ENCODE measurements at regions not wholly inside any gene's neighbourhood (a gene's known extent, or its start where the extent isn't known, plus 50 kb on each side); places are given as distances from the start of the nearest gene placed in this dataset.
A peak's percentile ranks its signal among the peaks of the same experiment; 100 is the strongest.

- no peak for TF ChIP-seq ZNF274 (IDR thresholded peaks at IDR 0.05; ENCODE audit: low read depth, low read length)
- H3K4me3 ChIP-seq (ENCODE audit: low read length): no peak overlapping the region
Measured at GRCh38 chr2:102078773-102079172, 63.8 kb upstream of the IL1R1 start.

- H3K4me3 ChIP-seq (ENCODE audit: low read length): no peak overlapping the region
- no peak for TF ChIP-seq ZNF274 (IDR thresholded peaks at IDR 0.05; ENCODE audit: low read depth, low read length)
Measured at GRCh38 chr2:102080451-102081242, 61.9 kb upstream of the IL1R1 start.

GRCh38 chr2:102081243-102081522 lies 61.4 kb upstream of the IL1R1 start:
- H3K4me3 ChIP-seq (ENCODE audit: low read length): no peak overlapping the region
- TF ChIP-seq ZNF274 (IDR thresholded peaks at IDR 0.05; ENCODE audit: low read depth, low read length): no peak

- no peak overlapping the region for H3K4me3 ChIP-seq (ENCODE audit: low read length)
Measured at GRCh38 chr2:102081606-102082005, 60.9 kb upstream of the IL1R1 start.

GRCh38 chr2:102082571-102083392 lies 59.8 kb upstream of the IL1R1 start:
- H3K4me3 ChIP-seq (ENCODE audit: low read length): peak overlapping the region; percentile 16; the same call in 1 of the 2 replicates
- TF ChIP-seq ZNF274 (IDR thresholded peaks at IDR 0.05; ENCODE audit: low read depth, low read length): no peak

More at GRCh38 chr2:102081606-102082005, 60.9 kb upstream of the IL1R1 start:
- TF ChIP-seq ZNF274 (IDR thresholded peaks at IDR 0.05; ENCODE audit: low read depth, low read length): no peak

GRCh38 chr2:102083393-102083703 lies 59.2 kb upstream of the IL1R1 start:
- no peak for TF ChIP-seq ZNF274 (IDR thresholded peaks at IDR 0.05; ENCODE audit: low read depth, low read length)

GRCh38 chr2:102084651-102085050 lies 57.9 kb upstream of the IL1R1 start:
- no peak overlapping the region for H3K4me3 ChIP-seq (ENCODE audit: low read length)
- TF ChIP-seq ZNF274 (IDR thresholded peaks at IDR 0.05; ENCODE audit: low read depth, low read length): no peak

More at GRCh38 chr2:102083393-102083703, 59.2 kb upstream of the IL1R1 start:
- no peak overlapping the region for H3K4me3 ChIP-seq (ENCODE audit: low read length)

- no peak overlapping the region for H3K4me3 ChIP-seq (ENCODE audit: low read length)
- no peak for TF ChIP-seq ZNF274 (IDR thresholded peaks at IDR 0.05; ENCODE audit: low read depth, low read length)
Measured at GRCh38 chr2:102085238-102085637, 57.3 kb upstream of the IL1R1 start.

- H3K4me3 ChIP-seq (ENCODE audit: low read length): no peak overlapping the region; the same call in 1 of the 2 replicates
- no peak for TF ChIP-seq ZNF274 (IDR thresholded peaks at IDR 0.05; ENCODE audit: low read depth, low read length)
Measured at GRCh38 chr2:102086150-102086872, 56.2 kb upstream of the IL1R1 start.

GRCh38 chr2:102091121-102091520 lies 51.4 kb upstream of the IL1R1 start:
- H3K4me3 ChIP-seq (ENCODE audit: low read length): no peak overlapping the region
- TF ChIP-seq ZNF274 (IDR thresholded peaks at IDR 0.05; ENCODE audit: low read depth, low read length): no peak

- H3K4me3 ChIP-seq (ENCODE audit: low read length): no peak overlapping the region
- no peak for TF ChIP-seq ZNF274 (IDR thresholded peaks at IDR 0.05; ENCODE audit: low read depth, low read length)
Measured at GRCh38 chr2:102091908-102092307, 50.6 kb upstream of the IL1R1 start.

- H3K4me3 ChIP-seq (ENCODE audit: low read length): no peak overlapping the region
- TF ChIP-seq ZNF274 (IDR thresholded peaks at IDR 0.05; ENCODE audit: low read depth, low read length): no peak
Measured at GRCh38 chr2:102092535-102092934, 50.0 kb upstream of the IL1R1 start.
